ENCODE measurements at regions not wholly inside any gene's neighbourhood (a gene's known extent, or its start where the extent isn't known, plus 50 kb on each side); places are given as distances from the start of the nearest gene placed in this dataset.
"Not testable (repeated sequence)": the region's sequence is repeated elsewhere in the genome, so short reads cannot be mapped to it uniquely, and the experiment has no call there.

- DNase-seq (ENCODE audit: low spot score) (no peak), FAIRE-seq (no peak)
These were observed 233.0 kb upstream of the RPS23 start for GRCh38 chr5:82511134-82511533.

DNA sequence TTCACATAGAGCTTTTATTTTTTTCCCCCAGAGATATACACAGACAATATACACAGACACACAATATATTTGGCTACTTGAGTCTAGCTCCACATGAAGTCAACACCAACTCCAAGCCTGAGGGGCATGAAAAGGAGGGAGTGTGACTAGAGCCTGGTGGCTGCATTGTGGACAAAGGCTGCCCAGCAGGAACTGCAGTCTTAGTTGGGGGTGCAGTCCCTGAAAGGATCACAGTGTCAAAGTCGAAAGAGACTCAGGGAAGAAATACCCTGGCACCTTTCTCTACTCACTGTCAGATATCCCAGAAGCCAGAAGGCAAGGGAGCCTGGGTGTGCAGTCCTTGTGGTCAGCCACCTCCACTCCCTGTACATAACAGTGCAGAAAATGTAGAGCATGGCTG lies 231.6 kb upstream of the RPS23 start:
- FAIRE-seq (no peak), DNase-seq (ENCODE audit: low spot score) (no peak)

- not testable (repeated sequence) for DNase-seq (ENCODE audit: low spot score); FAIRE-seq
These were observed 228.2 kb upstream of the RPS23 start for GRCh38 chr5:82506390-82506789.

DNA sequence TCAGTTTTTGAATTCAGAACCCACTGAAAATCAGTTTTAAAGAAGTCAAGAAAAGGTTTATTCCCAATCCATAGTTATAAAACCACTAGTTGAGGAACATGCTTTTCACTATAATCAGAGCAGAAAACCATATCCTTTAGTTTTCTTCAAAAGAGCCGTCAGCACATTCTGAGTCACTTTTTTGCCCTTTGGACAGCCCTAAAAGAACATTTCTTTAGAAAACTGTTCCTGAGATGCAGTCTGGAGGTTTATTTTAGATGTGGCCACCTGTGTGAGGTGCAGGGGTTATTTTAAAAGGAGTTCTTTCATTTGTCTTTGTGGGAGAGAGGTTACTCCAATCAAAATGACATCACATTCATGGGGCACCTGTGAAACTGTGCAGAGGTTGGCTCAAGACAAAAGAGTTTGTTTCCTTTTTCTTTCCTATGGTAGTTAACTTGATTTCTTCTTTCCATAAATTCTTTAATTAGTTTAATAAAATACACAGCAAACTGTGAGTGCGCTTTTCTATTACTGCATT lies 221.6 kb upstream of the RPS23 start:
- FAIRE-seq (no peak), DNase-seq (ENCODE audit: low spot score) (no peak)

- no peak for DNase-seq (ENCODE audit: low spot score)
- no peak for FAIRE-seq
These were observed 219.1 kb upstream of the RPS23 start for GRCh38 chr5:82497242-82497641.

- FAIRE-seq: no peak
- DNase-seq (ENCODE audit: low spot score): no peak
These were observed 216.8 kb upstream of the RPS23 start for GRCh38 chr5:82494942-82495341.

GRCh38 chr5:82493221-82493620 lies 215.1 kb upstream of the RPS23 start:
- DNase-seq (ENCODE audit: low spot score) (no peak), FAIRE-seq (no peak)

- FAIRE-seq: no peak
These were observed 213.2 kb upstream of the RPS23 start for GRCh38 chr5:82491397-82491796.

DNA sequence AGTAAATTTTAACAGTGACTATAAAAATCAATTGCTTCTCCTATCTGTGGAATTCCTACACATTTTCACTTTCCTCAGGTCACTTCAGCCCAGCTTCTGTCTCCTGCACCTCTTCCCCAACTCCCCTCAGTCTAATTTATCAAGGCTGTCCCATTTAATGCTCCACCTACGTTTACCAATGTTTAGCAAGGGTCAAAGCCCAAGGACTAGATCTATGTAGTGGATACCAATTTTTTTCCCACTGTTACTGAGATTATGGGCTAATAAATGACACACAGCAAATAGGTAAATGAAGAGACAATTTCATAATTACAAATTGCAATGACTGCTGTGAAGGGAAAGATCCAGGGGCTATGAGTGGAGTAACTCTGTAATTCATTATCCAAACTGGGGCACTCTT lies 211.5 kb upstream of the RPS23 start:
- DNase-seq (ENCODE audit: low spot score) (no peak), FAIRE-seq (no peak)

More at GRCh38 chr5:82491397-82491796, 213.2 kb upstream of the RPS23 start:
- no peak for DNase-seq (ENCODE audit: low spot score)

GRCh38 chr5:82487131-82487530 lies 209.0 kb upstream of the RPS23 start:
- FAIRE-seq (no peak), DNase-seq (ENCODE audit: low spot score) (no peak)

DNA sequence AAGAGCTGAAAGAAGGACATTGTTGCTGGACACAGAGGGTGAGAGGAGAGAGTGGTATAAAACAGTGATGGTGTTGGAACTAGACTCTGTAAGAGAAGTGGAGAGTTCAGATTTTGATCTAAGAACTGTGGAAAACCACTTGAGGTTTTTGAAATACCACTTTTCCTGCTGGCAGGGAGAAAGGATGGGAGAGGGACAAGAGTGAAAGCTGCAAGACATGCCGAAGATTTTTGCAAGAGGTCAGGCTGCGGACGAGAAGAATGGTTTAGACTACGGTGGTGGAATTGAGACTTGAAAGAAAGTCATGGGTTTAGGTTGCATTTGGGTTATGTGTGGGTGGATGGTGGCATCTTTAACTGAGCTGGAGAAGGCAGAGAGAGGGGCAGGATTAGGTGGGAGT lies 202.2 kb upstream of the RPS23 start:
- no peak for FAIRE-seq
- no peak for DNase-seq (ENCODE audit: low spot score)

GRCh38 chr5:82476155-82476554 lies 198.0 kb upstream of the RPS23 start:
- no peak for FAIRE-seq
- DNase-seq (ENCODE audit: low spot score): no peak

- DNase-seq (ENCODE audit: low spot score) (no peak), FAIRE-seq (no peak)
These were observed 195.1 kb upstream of the RPS23 start for GRCh38 chr5:82473262-82473661.

DNA sequence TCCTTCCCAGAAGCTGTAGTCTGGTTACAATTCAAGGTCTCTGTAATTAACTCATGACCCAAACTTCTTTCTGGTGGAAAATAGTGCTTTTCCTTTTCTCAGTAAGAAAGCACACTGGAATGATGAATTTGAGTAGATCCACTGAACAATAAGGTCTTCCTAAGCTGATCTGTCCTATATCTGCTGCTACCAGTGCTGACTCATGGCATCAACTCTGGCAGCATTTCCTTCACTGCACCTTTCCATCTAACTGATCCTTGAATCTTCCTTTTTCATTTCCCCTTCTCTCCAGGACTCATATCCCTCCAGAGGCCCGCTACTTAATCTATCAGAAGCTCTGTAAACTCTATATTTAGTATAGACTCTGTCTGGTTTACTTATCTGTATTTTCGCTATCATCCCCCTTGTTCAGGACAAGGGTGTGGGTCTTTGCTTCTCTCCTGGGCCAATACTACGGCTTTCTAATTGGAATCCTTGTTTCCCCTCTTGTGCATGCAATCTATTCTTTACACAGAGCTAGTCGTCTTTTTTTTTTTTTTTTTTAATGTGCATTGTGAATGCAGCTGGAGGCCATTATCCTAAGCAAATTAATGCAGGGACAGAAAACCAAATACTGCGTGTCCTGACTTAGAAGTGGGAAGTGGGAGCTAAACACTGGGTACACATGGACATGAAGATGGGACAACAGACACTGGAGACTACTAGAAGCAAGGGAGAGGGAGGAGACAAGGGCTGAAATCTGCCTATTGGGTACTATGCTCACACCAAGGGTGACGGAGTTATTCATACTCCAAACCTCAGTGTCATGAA lies 192.2 kb upstream of the RPS23 start:
- FAIRE-seq: no peak
- DNase-seq (ENCODE audit: low spot score): no peak

GRCh38 chr5:82466986-82467561 lies 188.9 kb upstream of the RPS23 start:
- DNase-seq (ENCODE audit: low spot score) (no peak), FAIRE-seq (no peak)

DNA sequence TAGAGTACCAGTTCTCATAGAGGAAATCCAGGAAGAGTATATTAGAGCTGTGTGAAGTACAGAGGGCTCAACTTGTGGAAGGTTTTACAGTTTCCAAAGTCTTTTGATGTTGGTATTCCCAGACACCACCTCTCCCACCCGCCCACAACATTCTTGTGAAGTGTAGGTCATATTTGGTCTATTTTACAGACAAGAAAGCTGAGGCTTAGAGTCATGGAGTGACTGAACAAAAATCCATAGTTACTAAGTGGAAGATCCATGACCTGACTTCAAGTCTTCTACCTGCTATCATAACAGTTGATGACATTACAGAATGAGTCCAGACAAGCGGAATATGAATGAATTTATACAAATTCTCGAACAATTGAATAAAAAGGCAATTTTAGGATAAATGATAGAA lies 187.1 kb upstream of the RPS23 start:
- no peak for DNase-seq (ENCODE audit: low spot score)
- FAIRE-seq: no peak

GRCh38 chr5:82459626-82460025 lies 181.5 kb upstream of the RPS23 start:
- no peak for FAIRE-seq
- no peak for DNase-seq (ENCODE audit: low spot score)

GRCh38 chr5:82455317-82455716 lies 177.2 kb upstream of the RPS23 start:
- DNase-seq (ENCODE audit: low spot score); FAIRE-seq: not testable (repeated sequence)

DNA sequence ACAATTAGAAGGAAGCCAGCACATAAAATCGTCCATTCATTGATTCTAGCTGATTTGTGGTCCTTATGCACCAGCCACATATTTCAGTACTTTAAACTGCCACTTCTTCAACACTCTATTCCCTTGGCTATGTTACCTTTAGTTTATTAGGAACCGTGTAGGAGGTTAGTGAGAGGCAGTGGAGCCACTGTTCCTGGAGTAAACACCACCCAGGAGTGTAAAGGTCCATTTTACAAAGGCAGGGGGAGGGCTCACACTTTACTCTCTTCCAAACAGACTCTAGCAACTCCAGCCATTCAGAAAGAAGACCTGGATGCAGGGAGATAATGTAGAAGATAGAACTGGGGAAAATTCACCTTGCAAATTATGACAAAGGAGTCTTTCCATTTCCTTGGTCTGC lies 170.2 kb upstream of the RPS23 start:
- FAIRE-seq (no peak), DNase-seq (ENCODE audit: low spot score) (no peak)

GRCh38 chr5:82447913-82448312 lies 169.8 kb upstream of the RPS23 start:
- FAIRE-seq (no peak), DNase-seq (ENCODE audit: low spot score) (no peak)

- DNase-seq (ENCODE audit: low spot score) (no peak), FAIRE-seq (no peak)
These were observed 168.7 kb upstream of the RPS23 start for GRCh38 chr5:82446809-82447208.

GRCh38 chr5:82445726-82446335 lies 167.7 kb upstream of the RPS23 start:
- FAIRE-seq (no peak), DNase-seq (ENCODE audit: low spot score) (no peak)
